ENCODE measurements at regions not wholly inside any gene's neighbourhood (a gene's known extent, or its start where the extent isn't known, plus 50 kb on each side); places are given as distances from the start of the nearest gene placed in this dataset.

- DNase-seq = no peak
These were observed 80.1 kb upstream of the ALDH1B1 start for GRCh38 chr9:38312406-38312805.

GRCh38 chr9:38311382-38312270 lies 80.9 kb upstream of the ALDH1B1 start:
- no peak for DNase-seq

- no peak for DNase-seq
These were observed 82.9 kb upstream of the ALDH1B1 start for GRCh38 chr9:38309324-38310195.

- no peak for DNase-seq
These were observed 84.4 kb upstream of the ALDH1B1 start for GRCh38 chr9:38308136-38308535.

- DNase-seq = no peak
These were observed 85.6 kb upstream of the ALDH1B1 start for GRCh38 chr9:38306899-38307298.

GRCh38 chr9:38305582-38305981 lies 86.9 kb upstream of the ALDH1B1 start:
- DNase-seq = no peak

GRCh38 chr9:38301376-38302106 lies 91.0 kb upstream of the ALDH1B1 start:
- DNase-seq = no peak

GRCh38 chr9:38299856-38300255 lies 92.6 kb upstream of the ALDH1B1 start:
- DNase-seq = no peak

- no peak for DNase-seq
These were observed 93.6 kb upstream of the ALDH1B1 start for GRCh38 chr9:38298904-38299303.

- no peak for DNase-seq
These were observed 94.0 kb upstream of the ALDH1B1 start for GRCh38 chr9:38298503-38298902.

- DNase-seq = no peak
These were observed 95.7 kb upstream of the ALDH1B1 start for GRCh38 chr9:38296807-38297206.

- DNase-seq = no peak
These were observed 96.7 kb upstream of the ALDH1B1 start for GRCh38 chr9:38295764-38296163.

GRCh38 chr9:38294220-38294960 lies 98.1 kb upstream of the ALDH1B1 start:
- DNase-seq = no peak

GRCh38 chr9:38293022-38293421 lies 99.5 kb upstream of the ALDH1B1 start:
- no peak for DNase-seq

- no peak for DNase-seq
These were observed 100.0 kb upstream of the ALDH1B1 start for GRCh38 chr9:38292480-38292879.

- no peak for DNase-seq
These were observed 102.6 kb upstream of the ALDH1B1 start for GRCh38 chr9:38289866-38290245.

- DNase-seq = no peak
These were observed 103.2 kb upstream of the ALDH1B1 start for GRCh38 chr9:38289236-38289865.

- no peak for DNase-seq
These were observed 104.0 kb upstream of the ALDH1B1 start for GRCh38 chr9:38288502-38288901.

- DNase-seq = no peak
These were observed 105.0 kb upstream of the ALDH1B1 start for GRCh38 chr9:38287420-38287985.

- no peak for DNase-seq
These were observed 105.7 kb upstream of the ALDH1B1 start for GRCh38 chr9:38286766-38287165.

GRCh38 chr9:38286357-38286756 lies 106.1 kb upstream of the ALDH1B1 start:
- no peak for DNase-seq

- no peak for DNase-seq
These were observed 107.3 kb upstream of the ALDH1B1 start for GRCh38 chr9:38285236-38285635.
